ENCODE measurements at regions not wholly inside any gene's neighbourhood (a gene's known extent, or its start where the extent isn't known, plus 50 kb on each side); places are given as distances from the start of the nearest gene placed in this dataset.
"Not testable (repeated sequence)": the region's sequence is repeated elsewhere in the genome, so short reads cannot be mapped to it uniquely, and the experiment has no call there.

DNA sequence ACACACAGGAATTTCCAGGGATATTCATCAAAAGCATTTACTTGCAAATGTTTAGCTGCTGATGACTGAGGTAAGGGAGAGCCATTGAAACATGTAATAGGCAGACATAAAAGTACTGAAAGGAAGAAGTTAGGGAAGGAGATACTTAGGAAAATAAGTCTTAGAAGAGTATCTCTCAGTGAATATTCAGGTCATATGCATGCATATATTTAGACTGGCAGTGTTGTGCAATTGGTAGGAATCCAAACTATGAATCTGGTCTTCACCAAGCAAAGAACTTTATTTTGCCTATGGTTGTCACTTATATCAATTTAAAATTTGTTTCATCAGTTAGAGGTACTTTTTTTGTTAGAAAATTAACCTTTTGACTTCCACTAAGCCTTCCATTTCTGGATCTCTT is 1490.7 kb downstream of the SUCLG1 start:
- DNase-seq (ENCODE audit: low spot score): no peak
- TF ChIP-seq, protein P1, sequence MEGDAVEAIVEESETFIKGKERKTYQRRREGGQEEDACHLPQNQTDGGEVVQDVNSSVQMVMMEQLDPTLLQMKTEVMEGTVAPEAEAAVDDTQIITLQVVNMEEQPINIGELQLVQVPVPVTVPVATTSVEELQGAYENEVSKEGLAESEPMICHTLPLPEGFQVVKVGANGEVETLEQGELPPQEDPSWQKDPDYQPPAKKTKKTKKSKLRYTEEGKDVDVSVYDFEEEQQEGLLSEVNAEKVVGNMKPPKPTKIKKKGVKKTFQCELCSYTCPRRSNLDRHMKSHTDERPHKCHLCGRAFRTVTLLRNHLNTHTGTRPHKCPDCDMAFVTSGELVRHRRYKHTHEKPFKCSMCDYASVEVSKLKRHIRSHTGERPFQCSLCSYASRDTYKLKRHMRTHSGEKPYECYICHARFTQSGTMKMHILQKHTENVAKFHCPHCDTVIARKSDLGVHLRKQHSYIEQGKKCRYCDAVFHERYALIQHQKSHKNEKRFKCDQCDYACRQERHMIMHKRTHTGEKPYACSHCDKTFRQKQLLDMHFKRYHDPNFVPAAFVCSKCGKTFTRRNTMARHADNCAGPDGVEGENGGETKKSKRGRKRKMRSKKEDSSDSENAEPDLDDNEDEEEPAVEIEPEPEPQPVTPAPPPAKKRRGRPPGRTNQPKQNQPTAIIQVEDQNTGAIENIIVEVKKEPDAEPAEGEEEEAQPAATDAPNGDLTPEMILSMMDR (IDR thresholded peaks at IDR 0.05): no peak
- Mint-ChIP-seq H3K27ac (ENCODE audit: unreplicated experiment) (no peak overlapping the region), H3K4me1 (ENCODE audit: low read depth) (no peaks in the 10 kb centered on the region), H3K36me3 (ENCODE audit: low read depth) (no peaks in the 10 kb centered on the region), H3K9me3 (ENCODE audit: low read depth) (peaks cover 8% of the 10 kb centered on the region), H3K4me3 (ENCODE audit: unreplicated experiment) (no peak overlapping the region), H3K27me3 (ENCODE audit: low read depth) (no peaks in the 10 kb centered on the region)

- no peak overlapping the region for H3K4me3 Mint-ChIP-seq (ENCODE audit: unreplicated experiment)
- H3K27ac Mint-ChIP-seq (ENCODE audit: unreplicated experiment): no peak overlapping the region
- H3K9me3 Mint-ChIP-seq (ENCODE audit: low read depth): peaks cover 15% of the 10 kb centered on the region
- H3K27me3 Mint-ChIP-seq (ENCODE audit: low read depth): no peaks in the 10 kb centered on the region
- TF ChIP-seq, protein P1 (IDR thresholded peaks at IDR 0.05): no peak
- H3K36me3 Mint-ChIP-seq (ENCODE audit: low read depth): no peaks in the 10 kb centered on the region
- no peaks in the 10 kb centered on the region for H3K4me1 Mint-ChIP-seq (ENCODE audit: low read depth)
- no peak for DNase-seq (ENCODE audit: low spot score)
These were observed 1494.7 kb downstream of the SUCLG1 start for GRCh38 chr2:82964341-82964740.

DNA sequence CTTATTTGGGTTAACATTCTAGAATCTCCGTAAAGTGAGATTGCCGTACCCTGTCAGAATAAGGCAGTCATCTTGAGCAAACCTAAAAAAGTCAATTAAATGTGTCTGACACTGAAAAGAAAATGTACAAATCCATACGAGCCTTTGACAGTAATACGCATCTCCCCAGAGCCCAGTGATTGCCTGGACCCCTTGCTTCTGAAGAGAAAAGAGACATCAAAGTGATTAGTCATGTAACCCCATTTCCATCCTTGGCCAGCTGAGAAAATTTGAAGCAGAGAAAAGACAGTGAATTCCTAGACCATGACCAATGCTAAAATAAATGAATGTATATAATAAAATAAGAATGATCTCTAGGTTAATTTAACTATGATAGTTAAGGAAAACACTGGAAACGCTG is 1499.4 kb downstream of the SUCLG1 start:
- no peak overlapping the region for H3K4me3 Mint-ChIP-seq (ENCODE audit: unreplicated experiment)
- TF ChIP-seq, protein P1 (IDR thresholded peaks at IDR 0.05): no peak
- H3K9me3 Mint-ChIP-seq (ENCODE audit: low read depth): peaks cover 13% of the 10 kb centered on the region
- H3K27me3 Mint-ChIP-seq (ENCODE audit: low read depth): no peaks in the 10 kb centered on the region
- no peaks in the 10 kb centered on the region for H3K4me1 Mint-ChIP-seq (ENCODE audit: low read depth)
- no peaks in the 10 kb centered on the region for H3K36me3 Mint-ChIP-seq (ENCODE audit: low read depth)
- H3K27ac Mint-ChIP-seq (ENCODE audit: unreplicated experiment): no peak overlapping the region
- DNase-seq (ENCODE audit: low spot score): no peak

- TF ChIP-seq, protein P1 (IDR thresholded peaks at IDR 0.05): no peak
- Mint-ChIP-seq H3K27ac (ENCODE audit: unreplicated experiment) (no peak overlapping the region), H3K4me1 (ENCODE audit: low read depth) (no peaks in the 10 kb centered on the region), H3K36me3 (ENCODE audit: low read depth) (no peaks in the 10 kb centered on the region), H3K27me3 (ENCODE audit: low read depth) (peaks cover 2% of the 10 kb centered on the region), H3K4me3 (ENCODE audit: unreplicated experiment) (no peak overlapping the region), H3K9me3 (ENCODE audit: low read depth) (no peaks in the 10 kb centered on the region)
- no peak for DNase-seq (ENCODE audit: low spot score)
These were observed 1504.2 kb downstream of the SUCLG1 start for GRCh38 chr2:82954868-82955267.

GRCh38 chr2:82939211-82939610 is 1519.9 kb downstream of the SUCLG1 start:
- Mint-ChIP-seq H3K36me3 (ENCODE audit: low read depth) (no peaks in the 10 kb centered on the region), H3K27me3 (ENCODE audit: low read depth) (peaks cover 3% of the 10 kb centered on the region), H3K4me1 (ENCODE audit: low read depth) (no peaks in the 10 kb centered on the region), H3K27ac (ENCODE audit: unreplicated experiment) (no peak overlapping the region), H3K9me3 (ENCODE audit: low read depth) (peaks cover 8% of the 10 kb centered on the region), H3K4me3 (ENCODE audit: unreplicated experiment) (no peak overlapping the region)
- DNase-seq (ENCODE audit: low spot score): no peak
- TF ChIP-seq, protein P1 (IDR thresholded peaks at IDR 0.05): no peak

GRCh38 chr2:82938321-82938845 is 1520.7 kb downstream of the SUCLG1 start:
- DNase-seq (ENCODE audit: low spot score): peak; percentile 69
- not testable (repeated sequence) for H3K27ac Mint-ChIP-seq (ENCODE audit: unreplicated experiment); H3K4me1 Mint-ChIP-seq (ENCODE audit: low read depth); H3K4me3 Mint-ChIP-seq (ENCODE audit: unreplicated experiment); H3K27me3 Mint-ChIP-seq (ENCODE audit: low read depth); H3K36me3 Mint-ChIP-seq (ENCODE audit: low read depth); H3K9me3 Mint-ChIP-seq (ENCODE audit: low read depth)

Data from chondrocyte (in vitro differentiated cells).